SH-SY5Y (cell line): ENCODE measurements at regions not wholly inside any gene's neighbourhood (a gene's known extent, or its start where the extent isn't known, plus 50 kb on each side); places are given as distances from the start of the nearest gene placed in this dataset.

Experiments
- GATA2 ChIP-seq: IDR thresholded peaks from 2 replicates; pipeline ENCODE4 v1.6.1; 2011; ENCODE audit warnings: mild to moderate bottlenecking, low read depth, low read length
- GATA3 ChIP-seq: IDR thresholded peaks from 2 replicates; pipeline ENCODE4 v1.6.1; 2011; ENCODE audit warnings: low read depth, mild to moderate bottlenecking, low read length, moderate library complexity

DNA sequence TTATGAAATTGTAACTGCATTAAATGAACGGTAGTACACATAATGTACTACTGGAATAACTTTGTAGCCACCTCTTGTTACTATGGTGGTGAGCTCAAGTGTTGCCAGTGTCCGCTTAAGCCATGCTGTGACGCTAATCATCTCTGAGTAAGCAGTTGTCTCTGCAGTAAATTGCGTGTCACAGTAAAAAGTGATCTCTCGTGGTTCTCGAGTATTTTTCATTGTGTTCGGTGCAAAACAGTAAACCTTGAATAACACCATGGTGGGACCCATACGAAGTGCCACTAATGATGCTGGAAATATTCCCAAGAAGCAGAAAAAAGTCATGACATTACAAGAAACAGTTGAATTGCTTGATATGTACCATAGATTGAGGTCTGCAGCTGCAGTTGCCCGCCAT is 524.8 kb downstream of the SOX5 start:
- TF ChIP-seq GATA2 (no peak), GATA3 (no peak)

DNA sequence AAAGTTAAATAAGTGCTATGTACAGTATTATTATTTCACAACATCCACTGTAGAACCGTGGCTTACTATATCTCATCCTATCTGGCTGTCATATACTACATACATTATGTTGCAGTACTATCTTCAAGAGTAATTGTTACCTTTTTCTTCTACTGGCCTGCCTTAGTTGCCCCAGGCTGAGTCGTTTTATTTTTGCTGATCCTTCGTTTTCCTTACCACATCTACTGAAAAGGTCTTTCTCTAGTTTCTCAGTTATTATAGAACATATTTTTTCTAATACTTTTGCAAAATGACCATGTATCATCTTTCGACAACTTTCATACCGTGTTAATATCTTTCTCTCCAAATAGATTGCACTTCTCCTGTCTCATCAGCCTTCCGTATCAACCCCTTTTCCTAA is 523.1 kb downstream of the SOX5 start:
- no peak for TF ChIP-seq GATA3
- no peak for TF ChIP-seq GATA2

DNA sequence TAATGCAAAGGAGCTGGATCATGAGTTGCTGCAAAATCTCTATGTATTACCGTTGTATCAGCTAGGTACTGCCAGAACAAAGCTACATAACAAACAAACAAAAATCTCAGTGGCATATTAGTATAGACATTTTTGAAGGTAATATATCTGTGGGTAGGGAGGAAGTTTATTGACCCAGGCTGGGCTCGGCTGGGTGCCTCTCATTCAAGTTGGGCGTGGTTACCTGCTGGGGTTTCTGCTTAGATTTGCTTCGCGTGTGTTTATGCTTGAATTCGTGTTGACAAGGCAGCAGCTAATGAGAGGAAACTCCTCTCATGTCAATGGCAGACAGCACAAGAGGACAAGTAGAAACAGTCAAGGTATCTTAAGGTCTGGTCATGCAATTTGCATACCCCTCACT is 520.7 kb downstream of the SOX5 start:
- TF ChIP-seq GATA2 (no peak), GATA3 (no peak)

DNA sequence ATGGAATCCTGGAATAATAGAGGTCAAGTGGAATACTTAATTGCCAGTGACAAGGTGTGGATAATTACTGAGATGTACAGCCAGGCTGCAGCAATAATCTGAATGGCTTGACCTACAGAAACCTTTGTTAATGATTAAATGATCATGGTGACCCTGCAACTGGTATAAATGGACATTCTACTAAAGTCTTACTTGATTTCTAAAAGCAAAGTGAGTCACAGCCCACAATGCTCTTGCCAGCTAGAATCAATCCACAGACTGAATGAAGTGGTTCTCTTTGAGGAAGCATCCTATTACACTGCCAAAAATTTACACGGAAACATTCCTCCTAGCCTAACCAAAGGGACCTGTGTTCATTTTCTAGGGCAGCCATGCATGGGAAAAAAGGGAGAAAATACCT is 518.5 kb downstream of the SOX5 start:
- no peak for TF ChIP-seq GATA2
- TF ChIP-seq GATA3 = no peak

DNA sequence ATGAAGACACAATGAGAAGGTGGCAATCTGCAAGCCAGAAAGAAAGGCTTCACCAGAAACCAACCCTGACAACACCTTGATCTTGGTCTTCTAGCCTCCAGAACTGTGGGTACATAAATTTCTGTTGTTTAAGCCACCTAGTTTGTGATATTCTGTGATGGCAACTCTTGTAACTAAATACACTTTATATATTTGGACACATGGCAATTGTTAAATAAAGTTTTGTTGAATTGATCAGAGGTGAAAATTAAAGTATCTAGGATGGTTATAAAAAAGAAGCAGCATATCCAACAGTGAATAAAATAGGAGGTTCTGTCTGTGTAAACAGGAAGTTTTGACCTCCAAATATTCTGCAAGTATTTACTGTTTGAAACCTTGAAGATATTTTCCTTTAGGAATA is 516.3 kb downstream of the SOX5 start:
- no peak for TF ChIP-seq GATA2
- no peak for TF ChIP-seq GATA3

DNA sequence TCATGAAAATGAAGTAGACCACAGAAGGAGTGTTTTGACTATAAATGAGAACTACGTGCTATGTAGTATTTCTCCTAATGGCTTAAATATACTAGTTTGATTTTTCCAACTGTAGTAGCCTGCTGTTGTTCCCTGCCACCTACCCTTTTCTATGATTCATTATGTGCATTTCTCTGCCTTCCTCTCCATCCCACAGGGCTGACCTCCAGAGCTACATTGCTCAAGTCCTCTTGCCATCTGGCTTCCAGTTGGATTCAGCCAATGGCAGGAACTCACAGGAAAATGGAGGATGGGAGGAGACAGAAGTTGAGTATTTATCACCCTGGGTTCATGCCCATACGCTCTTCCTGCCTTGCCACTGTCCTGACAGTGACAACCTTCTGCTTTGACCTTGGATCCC is 515.3 kb downstream of the SOX5 start:
- TF ChIP-seq GATA3 (no peak), GATA2 (no peak)

DNA sequence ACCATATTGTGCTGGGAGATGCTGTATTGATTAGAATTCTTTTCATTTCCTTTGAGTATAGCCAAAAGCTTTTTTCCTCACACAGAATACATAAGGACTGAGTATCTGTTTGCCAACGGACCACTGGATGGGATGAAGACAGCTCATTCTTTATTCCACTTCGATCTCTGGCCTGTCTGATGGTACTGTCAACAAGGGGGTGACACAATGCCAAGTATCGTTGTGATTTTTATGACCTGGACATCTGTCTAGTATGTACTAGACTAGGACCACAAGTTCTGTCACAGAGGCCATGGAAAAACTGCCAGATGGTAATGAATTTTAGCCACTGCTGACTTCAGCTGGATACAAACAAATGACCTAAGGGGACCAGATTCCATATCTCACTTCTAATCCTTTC is 502.7 kb downstream of the SOX5 start:
- no peak for TF ChIP-seq GATA3
- TF ChIP-seq GATA2 = no peak

DNA sequence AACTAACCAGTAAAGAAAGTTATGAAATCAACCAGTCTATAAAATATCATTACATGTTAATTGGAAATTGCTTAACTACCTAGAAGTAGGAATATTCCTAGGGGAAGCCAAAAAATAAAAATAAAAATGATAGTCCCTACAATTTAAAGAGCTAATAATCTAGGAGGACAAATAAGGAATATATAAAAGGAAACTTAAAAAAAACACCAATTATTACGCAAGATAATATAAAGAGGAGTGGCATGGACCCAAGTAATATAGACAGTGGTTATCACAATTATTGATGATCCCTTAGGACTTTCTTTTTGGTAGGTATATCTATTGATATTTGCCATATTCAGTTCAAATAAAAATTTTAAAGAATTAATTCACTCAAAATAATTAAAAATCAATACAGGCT is 498.7 kb downstream of the SOX5 start:
- TF ChIP-seq GATA2 (no peak), GATA3 (no peak)

DNA sequence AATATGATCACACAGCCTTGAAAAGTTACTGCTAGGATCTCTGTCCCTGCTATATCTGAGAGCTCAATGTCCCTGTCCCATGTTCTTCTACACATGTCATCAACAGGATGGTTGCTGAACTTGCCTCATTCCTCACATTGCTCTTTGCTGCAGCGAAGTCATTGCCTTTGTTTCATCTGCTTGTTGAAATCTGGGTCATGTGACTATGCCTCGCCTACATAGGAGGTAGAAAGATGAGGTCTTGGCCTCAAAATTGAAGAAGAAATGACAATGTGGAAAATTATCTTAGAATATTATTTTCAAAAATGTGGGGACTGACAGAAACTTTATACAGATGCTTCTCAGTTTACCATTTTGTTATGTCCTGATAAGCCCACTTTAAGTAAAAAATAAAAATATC is 494.2 kb downstream of the SOX5 start:
- no peak for TF ChIP-seq GATA3
- no peak for TF ChIP-seq GATA2

DNA sequence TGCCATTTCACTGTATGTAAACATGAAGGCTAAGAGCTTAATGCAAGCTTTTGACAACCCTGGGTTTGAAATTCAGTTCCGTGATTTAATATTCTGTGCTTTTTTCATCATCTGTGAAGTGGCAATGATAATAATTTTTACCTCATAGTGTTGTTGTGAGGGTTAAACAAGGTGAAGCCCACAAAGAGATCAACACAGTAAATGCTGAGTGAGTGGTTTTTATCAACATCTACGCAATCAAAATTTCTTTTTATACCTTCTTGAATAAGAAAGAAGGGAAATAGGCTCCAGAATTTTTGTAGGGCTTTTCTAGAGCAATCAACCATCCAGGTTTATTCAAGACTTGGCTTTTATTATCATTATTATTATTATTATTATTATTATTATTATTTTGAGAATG is 490.8 kb downstream of the SOX5 start:
- no peak for TF ChIP-seq GATA3
- TF ChIP-seq GATA2 = no peak

DNA sequence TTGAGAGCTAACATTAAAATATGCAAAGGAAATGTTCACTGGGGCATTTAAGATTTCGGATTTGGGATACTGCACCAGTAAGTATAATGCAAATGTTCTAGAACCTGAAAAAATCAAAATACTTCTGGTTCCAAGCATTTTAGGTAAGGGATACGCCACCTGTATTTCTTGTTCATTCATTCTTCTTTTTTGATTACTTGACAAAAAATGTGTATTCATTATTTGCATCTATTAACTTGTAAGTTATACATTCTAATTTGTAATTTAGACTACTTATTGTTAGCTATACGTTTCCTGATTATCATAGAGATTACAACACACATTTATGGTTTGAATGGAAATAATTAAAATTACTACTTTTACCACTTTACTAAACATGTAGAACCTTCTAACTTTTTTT is 486.9 kb downstream of the SOX5 start:
- no peak for TF ChIP-seq GATA2
- no peak for TF ChIP-seq GATA3

DNA sequence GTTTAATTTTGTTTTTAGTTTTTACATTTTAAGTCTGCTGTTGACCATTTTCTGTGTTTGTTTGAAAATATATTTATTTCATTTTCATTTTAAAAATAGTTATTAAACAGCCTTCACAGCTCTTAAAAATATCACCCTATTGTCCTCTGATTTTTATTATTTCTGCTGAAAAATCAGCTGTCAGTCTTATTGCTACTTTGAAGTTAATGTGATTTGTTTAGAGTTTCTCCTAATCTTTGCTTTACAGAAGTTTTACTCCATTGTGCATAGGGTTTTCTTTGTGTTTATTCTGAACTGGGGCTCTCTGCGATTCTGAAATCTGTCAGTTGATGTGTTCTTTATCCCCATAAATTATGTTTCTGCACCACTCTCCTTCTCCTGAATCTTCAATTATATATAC is 486.3 kb downstream of the SOX5 start:
- TF ChIP-seq GATA3 (no peak), GATA2 (no peak)

DNA sequence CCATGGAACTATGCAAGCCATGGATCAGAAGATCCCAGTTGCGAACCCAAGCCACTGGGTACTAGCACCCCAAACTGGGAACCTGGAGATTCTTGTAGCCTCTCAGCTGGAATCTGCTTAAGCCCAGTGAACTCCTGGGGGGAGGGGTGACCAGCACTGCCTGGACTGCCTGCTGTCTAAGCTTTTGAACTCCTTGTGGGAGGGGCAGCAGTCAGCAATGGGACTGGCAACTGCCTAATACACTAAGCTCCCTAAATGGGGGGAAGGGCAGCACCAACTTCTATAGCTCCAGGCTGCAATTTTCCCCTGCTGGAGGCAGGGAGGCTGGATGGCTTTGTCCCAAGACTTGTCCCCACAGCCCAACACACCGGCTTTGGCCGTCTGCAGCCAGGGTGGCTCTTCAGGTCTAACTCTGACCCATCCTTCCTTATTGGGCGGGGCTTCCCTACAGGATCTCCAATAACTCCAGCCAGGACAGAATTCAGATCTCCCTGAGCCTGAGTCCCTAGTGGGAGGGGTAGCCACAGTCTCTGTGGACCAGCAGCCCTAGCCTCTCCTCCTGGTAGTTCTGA is 485.1 kb downstream of the SOX5 start:
- TF ChIP-seq GATA3 (no peak), GATA2 (no peak)

DNA sequence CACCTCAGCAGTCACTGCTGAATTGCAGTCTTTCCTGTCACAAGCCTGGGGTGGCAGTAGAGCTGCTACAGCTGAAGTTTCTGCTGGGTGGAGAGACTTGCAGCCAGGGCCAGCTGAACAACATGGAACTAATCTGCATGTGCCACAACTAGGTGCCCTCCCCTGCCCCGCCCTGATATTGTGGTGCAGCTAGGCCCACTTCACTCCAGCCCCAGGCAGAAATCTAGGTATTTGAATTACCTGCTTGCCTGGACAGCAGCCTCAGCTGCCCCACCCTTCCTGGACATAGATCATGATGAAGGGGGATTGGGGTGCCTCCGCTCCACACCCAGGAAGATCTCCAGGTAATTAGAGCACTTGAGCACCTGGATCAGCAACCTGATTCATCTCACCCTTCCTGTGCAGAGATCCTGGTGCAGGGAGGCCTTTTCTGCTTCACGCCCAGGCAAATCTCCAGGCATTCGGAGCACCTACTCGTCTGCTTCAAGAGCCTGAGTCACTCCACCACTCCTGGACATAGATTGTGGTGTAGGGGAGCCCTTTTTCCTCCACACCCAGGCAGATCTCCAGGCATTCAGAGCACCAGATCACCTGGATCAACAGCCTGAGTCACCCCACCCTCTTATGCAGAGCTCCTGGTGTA is 477.0 kb downstream of the SOX5 start:
- TF ChIP-seq GATA3 (no peak), GATA2 (no peak)

DNA sequence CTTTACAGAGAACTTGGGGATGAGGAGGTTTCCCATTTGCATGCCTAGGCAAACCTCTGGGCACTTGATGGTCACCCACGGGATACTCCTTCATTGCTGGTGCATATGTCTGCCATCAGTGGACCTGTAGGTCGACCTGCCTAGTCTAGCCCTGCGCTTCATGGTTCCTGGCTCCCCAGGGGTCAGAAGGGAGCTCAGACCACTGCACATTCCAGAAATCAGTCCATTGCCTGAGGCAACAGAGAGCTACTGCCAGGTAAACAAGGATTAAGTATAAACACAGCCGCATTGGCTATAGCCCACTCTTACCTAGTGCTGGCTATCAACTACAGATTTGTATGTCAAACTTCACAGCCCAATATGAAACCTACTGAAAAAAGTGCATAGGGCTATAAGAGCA is 476.4 kb downstream of the SOX5 start:
- TF ChIP-seq GATA3 (no peak), GATA2 (no peak)
